H1 (cell line): ENCODE measurements at regions not wholly inside any gene's neighbourhood (a gene's known extent, or its start where the extent isn't known, plus 50 kb on each side); places are given as distances from the start of the nearest gene placed in this dataset.

ENCODE experiments used
- CBX5 ChIP-seq: fragments of 300-800, 300-1000 bp; sonication (generic); IDR thresholded peaks from 2 replicates; pipeline ENCODE4 v1.7.1; 2016; ENCODE audit warnings: antibody characterized with exemption, low read length, low read depth
- JUND ChIP-seq: IDR thresholded peaks from 2 replicates; pipeline ENCODE4 v1.6.1; 2011; ENCODE audit warnings: mild to moderate bottlenecking, improper control_type of control experiment, low read length
- RBBP5 ChIP-seq: IDR thresholded peaks from 2 replicates; pipeline ENCODE4 v1.7.1; 2012; ENCODE audit warnings: low read depth, mild to moderate bottlenecking, inconsistent platforms, low read length, moderate library complexity, borderline replicate concordance
- TBP ChIP-seq: IDR thresholded peaks from 2 replicates; pipeline ENCODE4 v1.6.1; 2011; ENCODE audit warnings: low read depth, low read length, improper control_type of control experiment

DNA sequence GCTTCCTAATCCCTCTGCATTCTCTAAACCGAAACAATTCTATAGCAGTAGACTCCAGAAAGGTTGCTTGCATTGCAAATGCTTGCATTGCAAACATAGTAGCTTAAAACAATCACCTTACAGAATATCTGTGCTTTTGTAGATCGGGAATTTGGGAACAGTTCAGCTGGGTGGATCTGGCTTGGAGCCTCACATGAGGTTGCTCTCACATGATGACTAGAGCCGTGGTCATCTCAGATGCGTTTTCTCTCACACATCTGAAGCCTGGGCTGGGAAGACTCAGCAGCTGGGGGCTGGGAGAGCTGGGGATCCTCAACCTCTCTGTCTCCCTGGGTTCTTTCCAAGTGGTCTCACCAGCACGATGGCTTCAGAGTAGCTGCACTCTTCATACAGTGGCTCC is 127.8 kb downstream of the MSX2 start (continued):
- TF ChIP-seq RBBP5 (no peak), TBP (no peak), CBX5 (no peak), JUND (no peak)
- TF ChIP-seq, all 59 proteins: peak for 0
